Endothelial cell of umbilical vein (primary cell): ENCODE measurements at regions not wholly inside any gene's neighbourhood (a gene's known extent, or its start where the extent isn't known, plus 50 kb on each side); places are given as distances from the start of the nearest gene placed in this dataset.

ENCODE experiments used
- BruUV-seq: library from RNA; stranded (reverse); fragments of 400-500 nt; replicated peaks from 2 replicates; lab custom pipeline; 2021; lab: Mats Ljungman, UMichigan
- CTCF ChIA-PET: fragments of 300-600, 350-600 bp; sonication (Branson Sonifier 250); formaldehyde crosslinking; loops from one replicate; lab custom pipeline; 2021; ENCODE audit warnings: antibody characterized with exemption, inconsistent platforms; lab: Charles Lee
- POLR2A ChIA-PET: fragments of 300-600, 350-600 bp; sonication (Branson Sonifier 250); formaldehyde crosslinking; loops from one replicate; lab custom pipeline; 2021; ENCODE audit warnings: antibody characterized with exemption, inconsistent platforms; lab: Charles Lee
- DNase-seq: peaks from one replicate; pipeline ENCODE4 v3.0.0-alpha.2; 2011; ENCODE audit warnings: low read depth, low spot score
- FAIRE-seq: peaks from 2 replicates; lab custom pipeline; 2011; peaks lifted over from hg19 to GRCh38; lab: Jason Lieb, UNC
- H2AFZ ChIP-seq: 2 replicates; pipeline ENCODE4 v1.6.0; 2012; ENCODE audit warnings: low read depth, low read length, control low read depth, inconsistent platforms
- H3K27ac ChIP-seq: 2 replicates; pipeline ENCODE4 v1.5.1; 2011; ENCODE audit warnings: low read depth, mild to moderate bottlenecking, control low read depth, low read length, moderate library complexity; ENCODE audit not compliant: insufficient read depth
- H3K27me3 ChIP-seq, 2 experiments: 2 replicates each; pipeline versions ENCODE4 v1.6.0 to v1.6.1; 2011; ENCODE audit warnings: low read length in 2 of 2, mixed read lengths in 1 of 2; ENCODE audit not compliant: control insufficient read depth in 2 of 2, insufficient read depth in 2 of 2
- H3K36me3 ChIP-seq, 2 experiments: 2 replicates in 1 of 2; 3 replicates in 1 of 2; pipeline ENCODE4 v1.5.1; 2011; ENCODE audit warnings: low read length in 2 of 2, mild to moderate bottlenecking in 1 of 2, moderate library complexity in 1 of 2; ENCODE audit not compliant: control insufficient read depth in 2 of 2, insufficient read depth in 2 of 2; ENCODE audit errors: extremely low read depth in 1 of 2
- H3K4me1 ChIP-seq: 3 replicates; pipeline ENCODE4 v1.5.1; 2011; ENCODE audit warnings: mild to moderate bottlenecking, low read length; ENCODE audit not compliant: control insufficient read depth, insufficient read depth; ENCODE audit errors: extremely low read depth
- H3K4me2 ChIP-seq: 2 replicates; pipeline ENCODE4 v1.6.1; 2011; ENCODE audit warnings: low read length, control low read depth, mixed read lengths; ENCODE audit not compliant: insufficient read depth
- H3K4me3 ChIP-seq, 3 experiments: fragments of 200-600 bp in 1 of 3; sonication (generic), shearing (Covaris generic) in 1 of 3; replicated peaks in 1 of 3; 2 replicates each; pipeline ENCODE4 v1.5.1; 2011 to 2016; ENCODE audit warnings: control low read depth in 3 of 3, low read length in 3 of 3, mild to moderate bottlenecking in 2 of 3, inconsistent platforms in 1 of 3, low read depth in 1 of 3, moderate library complexity in 1 of 3; ENCODE audit not compliant: insufficient read depth in 1 of 3
- H3K79me2 ChIP-seq: 2 replicates; pipeline ENCODE4 v1.6.0; 2012; ENCODE audit warnings: low read length, inconsistent platforms; ENCODE audit not compliant: control insufficient read depth, insufficient read depth
- H3K9ac ChIP-seq: replicated peaks from 2 replicates; pipeline ENCODE3; 2011; ENCODE audit warnings: low read length, control low read depth; ENCODE audit not compliant: insufficient read depth; ENCODE audit errors: extremely low read depth
- H3K9me1 ChIP-seq: replicated peaks from 3 replicates; pipeline ENCODE4 v1.6.0; 2011; ENCODE audit warnings: mild to moderate bottlenecking, low read length; ENCODE audit not compliant: control insufficient read depth, insufficient read depth; ENCODE audit errors: extremely low read depth
- H3K9me3 ChIP-seq: replicated peaks from 2 replicates; pipeline ENCODE4 v1.5.1; 2012; ENCODE audit warnings: low read length, inconsistent platforms; ENCODE audit not compliant: control insufficient read depth, insufficient read depth
- H4K20me1 ChIP-seq: replicated peaks from 2 replicates; pipeline ENCODE3; 2011; ENCODE audit warnings: mild to moderate bottlenecking, low read length; ENCODE audit not compliant: control insufficient read depth, insufficient read depth; ENCODE audit errors: extremely low read depth
- CTCF ChIP-seq, 2 donors: IDR thresholded peaks; 1 replicate in 1 of 2; 2 replicates in 1 of 2; pipeline ENCODE4 v1.5.1; 2011; ENCODE audit warnings: low read length in 2 of 2, mild to moderate bottlenecking in 2 of 2, moderate library complexity in 2 of 2, control low read depth in 1 of 2, inconsistent platforms in 1 of 2, low read depth in 1 of 2; ENCODE audit not compliant: insufficient read depth in 1 of 2; ENCODE audit errors: extremely low read depth in 1 of 2
- EZH2 ChIP-seq: IDR thresholded peaks from 2 replicates; pipeline ENCODE4 v1.6.1; 2012; ENCODE audit warnings: borderline replicate concordance, low read depth, mild to moderate bottlenecking, moderate library complexity, low read length, inconsistent platforms; ENCODE audit not compliant: severe bottlenecking
- FOS ChIP-seq: IDR thresholded peaks from 2 replicates; pipeline ENCODE4 v1.6.1; 2011; ENCODE audit warnings: mild to moderate bottlenecking, low read length, moderate library complexity, borderline replicate concordance; ENCODE audit not compliant: insufficient read depth
- GATA2 ChIP-seq: IDR thresholded peaks from 2 replicates; pipeline ENCODE4 v1.7.0; 2011; ENCODE audit warnings: low read depth, mild to moderate bottlenecking, moderate library complexity, mixed read lengths, low read length; ENCODE audit not compliant: insufficient read length, insufficient read depth
- JUN ChIP-seq: IDR thresholded peaks from 2 replicates; pipeline ENCODE4 v1.6.1; 2011; ENCODE audit warnings: borderline replicate concordance, low read depth; ENCODE audit not compliant: insufficient read length, insufficient read depth
- MAX ChIP-seq: IDR thresholded peaks from 2 replicates; pipeline ENCODE4 v1.6.1; 2011; ENCODE audit not compliant: insufficient read depth, insufficient read length
- MYC ChIP-seq: IDR thresholded peaks from one replicate; pipeline ENCODE4 v1.6.1; 2011; ENCODE audit warnings: mild to moderate bottlenecking, low read depth, low read length
- POLR2A ChIP-seq: IDR thresholded peaks from 2 replicates; pipeline ENCODE4 v1.6.1; 2012; ENCODE audit warnings: low read depth, mild to moderate bottlenecking, control low read depth, low read length
- POLR2AphosphoS5 ChIP-seq: IDR thresholded peaks from 2 replicates; pipeline ENCODE4 v1.6.1; 2012; ENCODE audit warnings: low read depth, mild to moderate bottlenecking, control low read depth, low read length, moderate library complexity; ENCODE audit not compliant: insufficient read depth
- dilution Hi-C: fragments of 300-500 bp; cut with MboI; formaldehyde crosslinking; loops from one replicate; pipeline ENCODE4 v1.15.0; 2019; ENCODE audit warnings: low sequenced_read_pairs; ENCODE audit not compliant: extremely low pct_ligation_motif_present
- intact Hi-C: fragments of 100-400 bp; cut with micrococcal nuclease; formaldehyde crosslinking; loops from one replicate; pipeline ENCODE4 v1.10.0; 2022

GRCh38 chr9:115400796-115401195, 282.8 kb upstream of the TNC start:
- Histone ChIP-seq H3K27me3 (no peaks in the 10 kb centered on the region), H3K9me1 (no peaks in the 10 kb centered on the region), H3K4me2 (no peak overlapping the region), H3K79me2 (no peaks in the 10 kb centered on the region), H3K27ac (no peak overlapping the region), H3K9ac (no peak overlapping the region), H3K4me1 (no peaks in the 10 kb centered on the region), H3K36me3 (no peaks in the 10 kb centered on the region), H2AFZ (no peak overlapping the region), H3K4me3 (no peak overlapping the region), H4K20me1 (no peaks in the 10 kb centered on the region), H3K9me3 (peaks cover 2% of the 10 kb centered on the region)
- BruUV-seq, result no TSS peak
- FAIRE-seq (no peak), DNase-seq (no peak)
- POLR2A ChIA-PET, result no interaction called here
- CTCF ChIA-PET, result no interaction called here
- intact Hi-C loops (no loop called here), dilution Hi-C loops (no loop called here)
- TF ChIP-seq FOS (no peak), CTCF (IDR thresholded peaks at IDR 0.05; ENCODE audit: extremely low read depth in 1 of 2, insufficient read depth in 1 of 2, low read depth in 1 of 2, low read length in 2 of 2) (no peak)

- Histone ChIP-seq H2AFZ (no peak overlapping the region), H3K79me2 (no peaks in the 10 kb centered on the region), H3K4me2 (no peak overlapping the region), H3K4me3 (no peak overlapping the region), H3K27me3 (no peaks in the 10 kb centered on the region), H3K9me1 (no peaks in the 10 kb centered on the region), H3K9me3 (peaks cover 2% of the 10 kb centered on the region), H3K27ac (no peak overlapping the region), H3K4me1 (no peaks in the 10 kb centered on the region), H4K20me1 (no peaks in the 10 kb centered on the region), H3K36me3 (no peaks in the 10 kb centered on the region), H3K9ac (no peak overlapping the region)
- TF ChIP-seq FOS (no peak), GATA2 (no peak), JUN (no peak), CTCF (IDR thresholded peaks at IDR 0.05; ENCODE audit: extremely low read depth in 1 of 2, insufficient read depth in 1 of 2, low read depth in 1 of 2, low read length in 2 of 2) (no peak), MAX (no peak), POLR2A (no peak), MYC (no peak), EZH2 (no peak), POLR2AphosphoS5 (no peak)
- dilution Hi-C loops, result no loop called here
- no peak for DNase-seq
- BruUV-seq, result no TSS peak
- intact Hi-C loops, result no loop called here
- POLR2A ChIA-PET, result no interaction called here
- CTCF ChIA-PET, result interaction anchor here (0.6 kb wide), 1 partner anchor 10 kb away, joined by 3 read pairs; no protein-coding TSS in a partner anchor
- FAIRE-seq, result no peak
Measured at GRCh38 chr9:115401756-115402327, 283.9 kb upstream of the TNC start.
